ENCODE measurements at regions not wholly inside any gene's neighbourhood (a gene's known extent, or its start where the extent isn't known, plus 50 kb on each side); places are given as distances from the start of the nearest gene placed in this dataset.

DNA sequence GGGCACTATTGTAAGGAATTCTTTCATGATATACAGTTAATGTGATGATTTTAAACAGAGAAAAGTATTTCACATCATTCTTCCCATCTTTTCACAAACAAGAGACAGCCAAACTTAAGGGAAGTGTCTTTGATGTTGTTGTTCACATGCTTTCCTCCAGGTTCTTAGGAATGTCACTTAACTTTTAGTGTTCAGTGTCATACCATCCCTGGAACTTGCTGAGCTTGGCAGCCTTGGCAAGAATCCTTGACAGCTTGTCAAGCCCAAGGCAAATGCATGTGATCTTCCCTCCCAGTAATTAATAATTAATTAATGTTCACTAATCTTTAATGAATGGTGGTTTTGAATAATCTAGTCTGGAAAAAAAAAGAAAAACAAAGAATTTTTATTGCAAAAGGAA, 727.9 kb upstream of the PRR20A start:
- TF ChIP-seq ZNF664 (tag by site-specific recombination; IDR thresholded peaks at IDR 0.05), result no peak
- TF ChIP-seq, protein P1, sequence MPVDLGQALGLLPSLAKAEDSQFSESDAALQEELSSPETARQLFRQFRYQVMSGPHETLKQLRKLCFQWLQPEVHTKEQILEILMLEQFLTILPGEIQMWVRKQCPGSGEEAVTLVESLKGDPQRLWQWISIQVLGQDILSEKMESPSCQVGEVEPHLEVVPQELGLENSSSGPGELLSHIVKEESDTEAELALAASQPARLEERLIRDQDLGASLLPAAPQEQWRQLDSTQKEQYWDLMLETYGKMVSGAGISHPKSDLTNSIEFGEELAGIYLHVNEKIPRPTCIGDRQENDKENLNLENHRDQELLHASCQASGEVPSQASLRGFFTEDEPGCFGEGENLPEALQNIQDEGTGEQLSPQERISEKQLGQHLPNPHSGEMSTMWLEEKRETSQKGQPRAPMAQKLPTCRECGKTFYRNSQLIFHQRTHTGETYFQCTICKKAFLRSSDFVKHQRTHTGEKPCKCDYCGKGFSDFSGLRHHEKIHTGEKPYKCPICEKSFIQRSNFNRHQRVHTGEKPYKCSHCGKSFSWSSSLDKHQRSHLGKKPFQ (tag by site-specific recombination; IDR thresholded peaks at IDR 0.05), result no peak
- TF ChIP-seq YY1 (tag by site-specific recombination; IDR thresholded peaks at IDR 0.05), result no peak
- TF ChIP-seq, protein P2, sequence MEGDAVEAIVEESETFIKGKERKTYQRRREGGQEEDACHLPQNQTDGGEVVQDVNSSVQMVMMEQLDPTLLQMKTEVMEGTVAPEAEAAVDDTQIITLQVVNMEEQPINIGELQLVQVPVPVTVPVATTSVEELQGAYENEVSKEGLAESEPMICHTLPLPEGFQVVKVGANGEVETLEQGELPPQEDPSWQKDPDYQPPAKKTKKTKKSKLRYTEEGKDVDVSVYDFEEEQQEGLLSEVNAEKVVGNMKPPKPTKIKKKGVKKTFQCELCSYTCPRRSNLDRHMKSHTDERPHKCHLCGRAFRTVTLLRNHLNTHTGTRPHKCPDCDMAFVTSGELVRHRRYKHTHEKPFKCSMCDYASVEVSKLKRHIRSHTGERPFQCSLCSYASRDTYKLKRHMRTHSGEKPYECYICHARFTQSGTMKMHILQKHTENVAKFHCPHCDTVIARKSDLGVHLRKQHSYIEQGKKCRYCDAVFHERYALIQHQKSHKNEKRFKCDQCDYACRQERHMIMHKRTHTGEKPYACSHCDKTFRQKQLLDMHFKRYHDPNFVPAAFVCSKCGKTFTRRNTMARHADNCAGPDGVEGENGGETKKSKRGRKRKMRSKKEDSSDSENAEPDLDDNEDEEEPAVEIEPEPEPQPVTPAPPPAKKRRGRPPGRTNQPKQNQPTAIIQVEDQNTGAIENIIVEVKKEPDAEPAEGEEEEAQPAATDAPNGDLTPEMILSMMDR (tag by site-specific recombination; IDR thresholded peaks at IDR 0.05), result no peak
- TF ChIP-seq HOXD13 (CRISPR knock-in tag; IDR thresholded peaks at IDR 0.05; ENCODE audit: borderline replicate concordance), result no peak
- TF ChIP-seq ZNF133 (tag by site-specific recombination; IDR thresholded peaks at IDR 0.05), result no peak
- no peak for TF ChIP-seq ZNF324 (tag by site-specific recombination; IDR thresholded peaks at IDR 0.05)
